HL-60 (cell line): ENCODE measurements at regions not wholly inside any gene's neighbourhood (a gene's known extent, or its start where the extent isn't known, plus 50 kb on each side); places are given as distances from the start of the nearest gene placed in this dataset.

Experiments
- DNase-seq, 2 experiments: peaks; one replicate each; pipeline ENCODE4 v3.0.0-alpha.2; 2010 to 2020; ENCODE audit warnings: low read depth in 1 of 2, low spot score in 1 of 2
- H3K27ac ChIP-seq: fragments of 250-450 bp; sonication (Bioruptor Pico); replicated peaks from 2 replicates; pipeline ENCODE4 v1.5.1; 2020; ENCODE audit warnings: mild to moderate bottlenecking, moderate library complexity
- H3K27me3 ChIP-seq: fragments of 250-450 bp; sonication (Bioruptor Pico); 2 replicates; pipeline ENCODE4 v1.5.1; 2021; ENCODE audit warnings: mild to moderate bottlenecking, moderate library complexity; ENCODE audit not compliant: insufficient read depth, poor library complexity, severe bottlenecking
- H3K4me3 ChIP-seq: replicated peaks from 2 replicates; pipeline ENCODE4 v1.5.1; 2011; ENCODE audit warnings: mild to moderate bottlenecking, control low read depth, low read length; ENCODE audit not compliant: insufficient read depth
- CTCF ChIP-seq: IDR thresholded peaks from one replicate; pipeline ENCODE4 v1.5.1; 2011; ENCODE audit warnings: low read length, control low read depth, inconsistent platforms; ENCODE audit not compliant: insufficient read depth
- GABPA ChIP-seq: IDR thresholded peaks from 2 replicates; pipeline ENCODE4 v1.6.1; 2012; ENCODE audit warnings: low read depth
- POLR2AphosphoS5 ChIP-seq: IDR thresholded peaks from 2 replicates; pipeline ENCODE4 v1.6.1; 2012; ENCODE audit warnings: low read depth
- REST ChIP-seq: IDR thresholded peaks from 2 replicates; pipeline ENCODE4 v1.6.1; 2012; ENCODE audit warnings: low read depth; ENCODE audit not compliant: insufficient replicate concordance
- SPI1 ChIP-seq: IDR thresholded peaks from 2 replicates; pipeline ENCODE4 v1.6.1; 2012; ENCODE audit warnings: low read depth, mild to moderate bottlenecking, borderline replicate concordance

GRCh38 chr3:159791336-159791735, 197.3 kb upstream of the IL12A start:
- TF ChIP-seq CTCF (no peak), SPI1 (no peak), POLR2AphosphoS5 (no peak), REST (no peak), GABPA (no peak)
- Histone ChIP-seq H3K4me3 (no peak overlapping the region), H3K27me3 (peaks cover 4% of the 10 kb centered on the region), H3K27ac (no peak overlapping the region)
- no peak for DNase-seq

GRCh38 chr3:159792070-159792469, 196.6 kb upstream of the IL12A start:
- H3K27ac ChIP-seq, result no peak overlapping the region

GRCh38 chr3:159795042-159795441, 193.6 kb upstream of the IL12A start:
- Histone ChIP-seq H3K27ac (no peak overlapping the region), H3K27me3 (peaks cover 4% of the 10 kb centered on the region), H3K4me3 (no peak overlapping the region)
- no peak for DNase-seq
- TF ChIP-seq POLR2AphosphoS5, result no peak
- no peak for TF ChIP-seq CTCF
- no peak for TF ChIP-seq SPI1
- no peak for TF ChIP-seq REST
- no peak for TF ChIP-seq GABPA

More at GRCh38 chr3:159792070-159792469, 196.6 kb upstream of the IL12A start:
- TF ChIP-seq POLR2AphosphoS5 (no peak), SPI1 (no peak), REST (no peak), CTCF (no peak), GABPA (no peak)
- Histone ChIP-seq H3K27me3 (peaks cover 4% of the 10 kb centered on the region), H3K4me3 (no peak overlapping the region)
- no peak for DNase-seq
